ENCODE measurements at regions not wholly inside any gene's neighbourhood (a gene's known extent, or its start where the extent isn't known, plus 50 kb on each side); places are given as distances from the start of the nearest gene placed in this dataset.

DNA sequence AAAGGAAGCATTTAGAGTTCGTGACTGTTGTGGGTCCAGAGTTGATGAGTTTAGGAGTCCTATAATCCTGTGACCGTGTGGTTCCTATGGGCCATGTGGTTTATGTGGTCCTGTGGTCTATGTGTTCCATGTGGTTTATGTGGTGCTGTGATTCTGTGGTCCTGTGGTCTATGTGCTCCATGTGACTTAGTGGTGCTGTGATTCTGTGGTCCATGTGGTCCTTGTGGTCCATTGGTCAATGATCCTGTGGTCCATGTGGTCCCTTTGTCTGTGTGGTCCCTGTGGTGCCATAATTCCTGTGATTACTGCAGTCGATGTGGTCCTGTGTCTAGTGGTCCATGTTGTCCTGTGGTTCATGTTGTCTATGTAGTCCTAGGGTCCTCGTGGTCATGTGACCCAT, 167.3 kb downstream of the TMEM18 start:
- no peak for DNase-seq (ENCODE audit: low read depth)

DNA sequence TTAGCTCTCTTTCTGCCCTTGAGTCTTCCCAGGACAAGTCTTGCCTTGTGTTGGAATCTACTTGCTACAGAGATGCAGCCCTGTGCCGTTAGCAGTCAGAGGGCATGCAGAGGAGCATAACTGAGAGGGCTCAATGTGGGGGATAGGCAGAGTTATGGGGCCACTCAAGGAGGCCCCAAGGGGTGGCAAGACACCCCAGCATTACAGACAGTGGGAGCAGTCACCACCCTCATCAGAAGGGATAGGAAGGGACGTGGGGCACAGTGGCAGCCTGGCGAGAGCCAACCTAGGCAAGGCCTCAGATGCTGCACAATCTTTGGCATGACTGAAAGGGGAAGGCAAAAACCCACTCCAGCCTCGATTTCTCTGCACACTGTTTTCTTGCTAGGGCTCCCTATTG, 169.1 kb downstream of the TMEM18 start:
- DNase-seq (ENCODE audit: low read depth), result no peak

DNA sequence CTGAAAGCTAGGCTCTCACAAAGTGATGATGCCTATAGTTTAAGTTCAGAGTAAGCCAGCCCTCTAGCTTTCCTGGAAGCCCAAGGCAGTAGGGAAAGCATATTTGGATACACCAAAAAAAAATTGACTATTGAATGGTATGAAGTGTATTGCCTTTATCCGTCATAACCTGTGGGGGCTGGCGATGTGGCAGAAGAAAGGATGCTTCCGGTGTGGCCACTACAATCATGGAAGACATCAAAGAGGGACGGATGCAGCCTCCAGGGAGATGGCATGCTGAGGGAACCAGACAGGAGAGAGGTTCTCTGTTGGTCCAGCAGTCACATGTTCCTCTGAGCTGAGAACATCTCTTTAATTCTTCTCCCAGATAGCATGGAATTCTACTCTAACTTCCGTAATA, 170.3 kb downstream of the TMEM18 start:
- DNase-seq (ENCODE audit: low read depth), result no peak

DNA sequence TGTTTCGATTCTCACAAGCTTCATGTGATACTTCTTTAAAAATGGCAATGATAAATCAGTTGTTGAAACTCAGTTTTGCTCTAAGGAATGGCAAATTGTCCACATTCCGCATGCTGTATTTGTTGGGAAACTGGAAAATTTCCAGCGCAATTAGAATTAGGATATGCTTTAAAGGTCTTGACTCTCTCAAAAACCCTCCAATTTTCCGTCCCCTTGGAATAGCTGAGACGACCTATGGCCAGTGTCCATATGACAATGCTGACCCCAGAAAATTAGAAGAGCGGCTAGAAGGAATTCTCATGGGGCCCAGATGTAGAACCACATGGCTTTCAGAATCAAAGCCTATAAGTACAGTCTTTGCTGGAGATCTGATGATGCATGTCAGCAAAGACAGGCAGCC, 170.8 kb downstream of the TMEM18 start:
- DNase-seq (ENCODE audit: low read depth), result no peak

DNA sequence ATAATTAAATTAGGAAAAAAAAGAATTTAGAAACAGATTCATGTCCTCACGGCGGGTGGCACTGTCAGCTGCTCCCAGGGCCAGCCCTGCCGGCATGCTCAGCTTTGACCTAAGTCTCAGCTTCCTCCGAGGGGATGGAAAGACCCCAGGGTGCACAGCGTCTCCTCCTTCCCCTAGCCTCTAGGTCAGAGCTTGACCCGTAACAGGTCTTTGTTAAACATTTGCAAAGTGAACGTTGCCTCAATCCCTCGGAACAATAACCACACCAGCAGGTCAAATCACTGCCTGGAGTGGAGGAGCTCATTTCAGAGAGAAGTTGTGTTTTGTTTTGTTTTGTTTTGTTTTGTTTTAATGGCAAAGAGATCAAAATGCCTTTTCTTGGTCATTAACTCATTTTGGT, 171.3 kb downstream of the TMEM18 start:
- DNase-seq (ENCODE audit: low read depth), result no peak

DNA sequence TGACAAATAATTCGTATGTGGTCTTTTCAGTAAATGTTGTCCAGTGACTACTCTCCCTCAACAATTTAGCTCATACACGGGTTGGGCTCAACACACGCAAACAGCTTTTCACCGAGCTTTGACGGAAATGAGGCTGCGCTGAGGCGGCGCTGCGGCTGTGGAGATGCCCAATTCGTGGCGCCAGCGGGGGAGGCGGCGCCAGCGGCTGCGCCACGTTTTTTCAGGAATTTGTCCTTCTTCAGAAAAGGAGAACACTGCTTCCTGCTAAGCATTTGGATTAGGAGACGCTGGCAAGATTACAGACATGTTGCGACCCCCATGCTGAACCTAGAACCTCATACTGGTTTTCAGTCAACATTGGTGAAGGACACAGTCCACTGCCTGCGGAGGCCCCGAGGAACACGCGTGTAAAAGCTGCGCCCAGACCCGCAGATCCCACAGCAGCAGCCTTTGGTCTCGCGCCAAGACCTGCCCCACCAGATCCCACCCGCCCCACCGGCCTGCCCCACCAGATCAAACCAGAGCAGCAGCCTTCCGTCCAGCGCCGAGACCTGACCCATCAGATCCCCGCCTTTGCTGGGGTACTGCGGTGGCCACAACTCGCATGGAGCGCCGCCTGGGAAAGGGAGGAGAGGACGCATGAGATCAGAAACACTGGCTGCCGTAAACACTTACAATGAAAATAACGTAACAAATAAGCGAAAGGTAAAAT, 173.8 kb downstream of the TMEM18 start:
- no peak for DNase-seq (ENCODE audit: low read depth)

DNA sequence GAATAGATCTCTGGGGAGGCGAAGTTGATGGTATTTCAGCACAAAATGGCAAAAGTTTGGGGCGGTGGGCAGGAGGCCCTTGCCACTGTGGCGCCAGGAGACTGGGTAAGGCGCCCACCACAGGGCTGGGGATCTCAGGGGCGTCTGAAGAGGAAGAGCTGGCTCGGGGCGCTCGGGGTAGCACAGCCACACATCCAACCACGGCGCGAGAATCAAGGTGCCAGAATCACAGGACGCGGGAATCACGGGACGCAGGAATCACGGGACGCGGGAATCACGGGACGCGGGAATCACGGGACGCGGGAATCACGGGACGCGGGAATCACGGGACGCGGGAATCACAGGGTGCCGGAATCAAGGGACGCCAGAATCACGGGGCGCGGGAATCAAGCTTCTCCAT, 174.4 kb downstream of the TMEM18 start:
- DNase-seq (ENCODE audit: low read depth), result no peak

DNA sequence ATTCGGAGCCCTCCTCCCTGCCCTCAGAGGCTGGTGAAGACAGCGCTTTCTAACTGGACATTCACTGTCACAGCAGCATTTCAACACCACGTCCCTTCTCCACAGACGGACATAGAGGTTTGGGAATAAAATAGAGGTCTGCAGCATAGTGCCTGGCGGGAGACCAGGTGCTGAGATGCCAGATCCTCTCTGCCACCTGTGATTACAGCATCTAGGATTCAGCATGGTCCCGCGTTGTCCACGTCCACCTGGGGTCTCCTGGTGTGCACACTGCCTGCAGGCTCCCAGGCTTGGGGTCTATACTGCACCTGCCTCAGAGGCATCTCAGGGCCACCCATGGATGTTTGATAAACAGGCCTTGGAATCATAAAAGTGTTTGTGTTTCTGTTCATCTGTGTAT, 175.5 kb downstream of the TMEM18 start:
- no peak for DNase-seq (ENCODE audit: low read depth)

DNA sequence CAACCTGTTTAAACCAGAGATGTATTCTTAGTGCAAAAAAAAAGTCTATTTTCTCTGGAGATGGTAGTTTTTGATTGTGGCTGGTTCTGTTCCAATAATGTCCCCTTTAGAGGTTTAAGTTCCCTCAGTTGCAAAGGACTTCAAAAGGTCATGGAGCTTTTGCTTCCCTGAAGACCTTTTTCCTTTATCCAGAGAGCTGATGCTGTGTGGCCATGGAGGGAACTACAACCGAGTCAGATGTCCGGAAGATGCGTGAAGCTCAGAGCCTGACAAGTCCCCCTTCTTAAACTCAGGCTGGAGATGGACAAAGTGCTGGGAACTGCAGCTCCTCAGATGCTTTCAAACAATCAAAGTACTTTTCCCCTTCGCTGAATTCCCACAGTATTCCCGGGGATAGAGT, 176.1 kb downstream of the TMEM18 start:
- no peak for DNase-seq (ENCODE audit: low read depth)

DNA sequence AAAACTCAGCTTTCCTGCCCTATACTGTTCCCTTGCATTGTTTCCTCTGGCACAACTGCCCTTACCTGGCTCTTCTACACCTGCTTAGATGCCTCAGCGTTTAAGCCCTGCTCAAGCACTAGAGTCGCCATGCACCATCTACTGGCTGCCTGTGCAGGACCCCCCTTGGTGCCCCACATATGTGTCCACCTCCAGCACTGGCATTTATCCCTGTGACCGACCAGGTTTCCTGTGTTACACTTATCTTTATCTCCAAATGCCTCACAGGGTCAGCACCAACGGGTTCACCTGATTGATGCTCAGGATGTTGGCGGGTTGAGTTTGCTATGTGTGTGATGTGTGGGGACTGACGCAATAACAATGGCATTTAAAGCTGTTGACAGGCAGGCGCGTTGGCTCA, 177.5 kb downstream of the TMEM18 start:
- DNase-seq (ENCODE audit: low read depth), result no peak

DNA sequence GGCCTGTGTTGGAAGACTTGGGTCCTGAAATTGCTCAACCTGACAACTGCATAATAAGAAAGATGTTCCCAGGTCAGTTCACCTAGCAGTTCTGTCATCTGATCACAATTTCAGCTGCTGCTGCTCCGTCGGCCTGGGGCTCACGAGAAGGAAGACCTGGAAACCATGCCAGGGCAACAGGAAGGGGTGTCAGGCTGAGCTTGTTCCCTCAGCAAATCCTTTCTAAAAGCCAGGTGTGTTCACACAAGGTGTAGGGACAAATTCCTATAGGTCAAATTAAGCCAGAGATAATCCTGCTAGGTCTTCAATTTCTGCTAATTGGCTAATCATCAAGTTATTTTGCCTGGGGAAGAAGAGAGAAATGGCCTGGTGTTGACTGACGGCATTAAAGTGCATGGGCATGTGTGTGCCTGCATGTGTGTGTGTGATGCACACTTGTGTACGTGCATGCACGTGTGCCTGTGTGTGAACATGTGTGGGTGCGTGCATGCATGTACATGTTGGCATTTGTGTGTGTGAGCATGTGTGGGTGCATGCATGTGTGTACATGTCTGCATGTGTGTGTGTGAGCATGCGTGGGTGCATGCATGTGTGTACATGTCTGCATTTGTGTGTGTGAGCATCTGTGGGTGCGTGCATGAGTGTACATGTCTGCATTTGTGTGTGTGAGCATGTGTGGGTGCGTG, 178.6 kb downstream of the TMEM18 start:
- no peak for DNase-seq (ENCODE audit: low read depth)

DNA sequence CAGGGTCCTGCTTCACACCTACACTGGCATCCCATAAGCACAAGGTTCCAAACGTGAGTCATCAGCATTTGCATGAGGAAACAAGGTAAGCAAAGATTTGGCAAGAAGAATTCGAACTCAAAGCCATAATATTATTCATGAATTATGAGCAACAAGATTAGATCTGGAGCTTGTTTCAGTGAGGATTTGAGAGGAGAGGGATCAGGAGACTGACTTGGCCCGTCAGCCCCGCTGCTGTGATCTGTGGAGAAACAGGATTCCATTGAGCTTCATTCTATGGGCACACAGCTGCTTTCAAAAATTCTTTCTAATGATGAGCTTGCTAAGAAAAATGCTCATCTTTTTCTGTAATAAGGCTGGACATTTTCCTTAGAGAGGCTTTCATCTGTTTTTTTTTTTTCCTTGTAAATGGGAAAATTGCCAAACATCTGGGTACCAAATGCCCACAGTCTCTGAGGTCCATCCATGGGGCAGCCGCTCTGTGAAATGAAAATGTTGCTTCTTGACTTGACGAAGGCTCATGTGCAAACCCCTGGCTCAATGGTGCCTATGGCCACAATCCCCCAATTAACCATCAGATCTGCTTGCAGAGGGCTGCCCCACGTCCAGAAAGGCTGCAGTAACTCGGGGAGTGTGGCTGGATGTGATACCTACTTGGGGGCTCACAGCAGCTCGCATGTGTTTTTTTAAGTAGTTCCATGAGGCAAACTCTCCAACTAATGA, 179.3 kb downstream of the TMEM18 start:
- DNase-seq (ENCODE audit: low read depth), result no peak

DNA sequence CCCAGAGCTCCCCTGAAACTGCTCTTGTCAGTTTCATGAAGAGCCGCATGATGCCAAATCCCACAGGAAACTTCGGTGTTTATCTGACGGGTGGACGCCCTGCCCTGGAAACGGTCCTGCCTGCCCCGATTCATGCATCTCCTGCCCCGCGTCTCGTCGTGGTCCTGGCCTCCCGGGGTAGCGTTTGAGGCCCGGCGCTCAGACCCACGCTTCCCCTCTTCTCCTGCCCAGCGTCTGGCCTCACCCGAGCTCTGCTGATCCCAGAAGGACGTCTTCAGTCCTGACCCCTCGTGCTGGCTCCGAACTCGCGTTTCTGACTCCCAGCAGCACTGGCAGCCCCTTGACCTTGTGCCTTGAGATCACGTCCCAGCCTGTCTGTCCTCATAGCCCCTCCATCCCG, 180.5 kb downstream of the TMEM18 start:
- no peak for DNase-seq (ENCODE audit: low read depth)

DNA sequence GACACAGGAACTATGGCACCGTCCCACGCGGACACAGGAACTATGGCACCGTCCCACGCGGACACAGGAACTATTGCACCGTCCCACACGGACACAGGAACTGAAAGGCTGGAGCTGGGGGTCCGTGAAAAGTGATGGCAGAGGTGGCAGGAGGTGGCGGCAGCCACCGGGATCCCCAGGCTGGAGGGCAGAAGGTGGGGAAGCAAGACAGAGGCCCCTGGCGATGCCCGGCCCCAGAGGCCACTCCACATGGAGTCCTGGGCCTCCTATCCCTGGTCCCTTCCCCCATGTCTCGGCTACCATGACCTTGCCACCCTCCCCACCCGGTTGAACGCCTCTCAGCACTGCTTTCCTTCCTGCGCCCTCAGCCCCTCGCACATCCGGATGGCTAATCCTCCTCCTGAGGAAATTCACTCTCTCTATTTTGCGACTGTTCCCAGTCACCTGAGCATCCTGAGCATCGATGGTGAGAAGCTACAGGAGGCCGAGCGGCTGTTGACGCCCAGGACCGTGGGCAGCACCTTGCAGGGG, 181.4 kb downstream of the TMEM18 start:
- no peak for DNase-seq (ENCODE audit: low read depth)

DNA sequence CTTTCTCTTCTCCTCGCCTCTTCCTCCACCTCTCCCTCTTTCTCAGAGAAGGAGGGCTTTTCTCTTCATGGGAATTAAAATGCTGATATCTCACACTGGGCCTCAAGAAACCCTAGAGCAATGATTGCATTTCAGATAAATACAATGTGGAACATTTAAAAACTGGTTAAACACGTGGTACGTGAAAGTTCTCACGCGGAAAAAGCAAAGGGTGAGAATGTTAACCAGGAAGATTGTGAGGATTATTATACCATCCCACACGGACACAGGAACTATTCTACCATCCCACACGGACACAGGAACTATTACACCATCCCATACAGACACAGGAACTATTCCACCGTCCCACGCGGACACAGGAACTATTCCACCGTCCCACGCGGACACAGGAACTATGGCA, 182.4 kb downstream of the TMEM18 start:
- no peak for DNase-seq (ENCODE audit: low read depth)

DNA sequence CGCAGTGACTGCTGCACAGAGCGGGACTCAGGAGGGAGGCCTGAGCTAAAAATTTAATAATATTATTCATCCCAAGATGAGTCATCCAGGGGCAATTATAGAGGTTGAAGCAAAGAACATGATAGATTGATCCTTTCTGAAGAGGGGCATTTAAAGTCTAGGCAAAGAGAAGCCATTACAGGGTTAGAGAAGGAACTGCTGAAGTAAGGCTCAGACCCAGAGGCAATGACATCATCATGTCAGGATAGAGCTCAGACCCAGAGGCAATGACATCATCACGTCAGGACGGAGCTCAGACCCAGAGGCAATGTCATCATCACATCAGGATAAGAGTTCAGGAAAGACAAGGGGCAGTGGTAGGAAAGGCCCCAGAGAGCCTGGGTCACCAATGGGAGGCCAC, 184.0 kb downstream of the TMEM18 start:
- no peak for DNase-seq (ENCODE audit: low read depth)

DNA sequence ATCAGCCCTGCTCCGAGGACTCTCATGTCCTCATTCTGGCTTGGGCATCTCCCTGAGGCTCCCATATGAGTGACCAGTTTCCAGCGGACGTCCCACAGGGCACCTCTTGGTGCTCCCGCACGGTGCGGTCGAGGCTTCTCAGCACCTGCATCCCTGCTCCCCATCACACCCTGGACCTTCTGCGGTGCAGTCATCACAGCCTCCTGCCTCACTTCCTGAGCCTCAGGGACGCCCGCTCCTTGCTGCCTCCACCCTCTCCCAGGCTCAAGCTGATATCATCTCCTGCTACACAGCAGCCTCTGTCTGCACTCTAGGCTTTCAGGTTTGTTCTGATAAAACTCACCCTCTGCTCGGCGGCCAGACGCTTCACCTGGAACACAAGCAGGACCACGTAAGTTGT, 185.0 kb downstream of the TMEM18 start:
- no peak for DNase-seq (ENCODE audit: low read depth)

DNA sequence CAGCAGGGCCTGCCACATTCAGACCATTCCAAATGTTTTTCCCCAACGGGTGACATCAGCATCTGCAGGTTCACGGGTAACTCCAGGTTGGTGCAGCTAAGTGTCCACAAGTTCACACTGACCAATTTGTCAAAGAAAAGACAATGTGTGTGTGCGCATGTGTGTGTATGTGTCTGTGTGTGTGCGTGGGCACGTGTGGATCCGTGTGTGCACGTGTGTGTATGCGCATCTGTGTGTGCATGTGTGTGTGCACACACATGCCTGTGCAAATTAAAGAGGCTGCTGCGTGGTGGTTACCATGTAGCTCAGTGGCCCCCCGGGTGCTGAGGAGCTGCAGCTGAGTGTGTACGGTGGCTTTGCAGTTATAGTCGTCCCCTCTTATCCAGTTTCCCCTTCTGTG, 187.4 kb downstream of the TMEM18 start:
- no peak for DNase-seq (ENCODE audit: low read depth)

DNA sequence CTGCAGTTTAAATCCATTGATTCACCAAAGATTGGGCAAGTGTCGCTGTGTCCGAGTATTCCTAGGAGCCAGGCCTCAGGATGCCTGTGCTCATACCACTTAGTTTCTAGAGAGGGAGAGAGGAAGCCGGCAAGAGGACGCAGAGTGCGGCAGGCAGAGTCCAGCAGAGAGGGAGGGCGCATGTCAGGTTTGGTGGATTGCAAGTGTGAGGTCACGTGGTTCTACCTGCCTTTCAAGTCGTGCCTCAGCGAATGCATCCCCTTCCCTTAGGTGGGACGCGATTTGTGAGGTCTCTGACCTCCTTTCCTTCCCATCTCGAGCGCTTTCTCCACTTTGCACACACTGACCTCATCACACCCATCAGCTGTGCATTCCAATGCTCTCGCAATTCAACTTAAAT, 188.1 kb downstream of the TMEM18 start:
- DNase-seq (ENCODE audit: low read depth), result no peak

DNA sequence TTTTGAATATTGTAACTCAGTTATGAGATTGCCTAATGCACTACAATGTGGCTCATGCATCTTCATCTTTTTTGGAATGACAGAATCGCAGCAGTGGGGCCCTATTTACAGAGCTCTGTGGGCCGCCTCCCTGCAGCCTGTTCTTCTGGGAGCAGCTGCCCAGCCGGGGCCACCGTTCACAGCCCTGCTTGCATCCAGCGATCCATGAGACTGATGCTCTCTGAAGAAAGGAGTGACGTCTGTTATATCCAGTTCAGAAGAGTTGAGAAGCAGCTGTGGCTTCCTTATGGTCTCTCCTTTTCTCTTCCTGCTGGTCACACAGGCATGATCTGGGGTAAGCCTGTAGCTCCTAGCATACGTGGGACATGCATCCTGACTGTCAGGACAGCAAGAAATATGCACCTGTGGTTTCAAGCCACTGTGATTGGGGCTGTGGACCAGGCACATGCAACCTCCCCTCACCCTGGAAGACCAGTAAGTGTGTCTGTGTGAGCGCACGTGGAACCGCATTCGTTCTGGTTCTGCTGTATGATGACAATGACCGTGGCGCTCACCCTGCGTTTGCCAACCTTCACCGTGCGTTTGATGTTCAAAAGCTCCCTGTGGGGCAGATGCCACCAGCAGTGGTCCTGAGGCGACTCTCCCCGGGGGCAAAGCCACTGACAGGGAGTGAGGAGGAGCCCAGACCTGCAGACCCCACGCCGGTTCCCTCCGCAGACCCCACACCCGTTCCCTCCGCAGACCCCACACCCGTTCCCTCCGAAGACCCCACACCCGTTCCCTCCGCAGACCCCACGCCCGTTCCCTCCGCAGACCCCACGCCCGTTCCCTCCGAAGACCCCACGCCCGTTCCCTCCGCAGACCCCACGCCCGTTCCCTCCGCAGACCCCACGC, 189.8 kb downstream of the TMEM18 start:
- no peak for DNase-seq (ENCODE audit: low read depth)

DNA sequence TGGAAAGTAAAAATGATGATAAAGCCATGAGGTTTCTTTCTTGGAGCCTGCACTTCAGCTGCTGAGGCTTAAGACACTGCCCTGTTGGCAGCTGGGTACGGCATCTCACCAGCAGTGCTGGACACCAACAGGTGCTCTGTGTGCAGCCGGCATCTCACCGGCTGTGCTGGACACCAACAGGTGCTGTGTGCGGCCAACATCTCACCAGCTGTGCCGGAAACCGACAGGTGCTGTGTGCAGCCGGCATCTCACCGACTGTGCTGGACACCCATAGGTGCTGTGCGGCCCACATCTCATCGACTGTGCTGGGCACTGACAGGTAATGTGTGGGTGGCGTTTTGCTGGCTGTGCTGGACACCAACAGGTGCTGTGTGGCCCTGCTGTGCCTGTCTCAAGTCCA, 190.8 kb downstream of the TMEM18 start:
- DNase-seq (ENCODE audit: low read depth), result no peak

DNA sequence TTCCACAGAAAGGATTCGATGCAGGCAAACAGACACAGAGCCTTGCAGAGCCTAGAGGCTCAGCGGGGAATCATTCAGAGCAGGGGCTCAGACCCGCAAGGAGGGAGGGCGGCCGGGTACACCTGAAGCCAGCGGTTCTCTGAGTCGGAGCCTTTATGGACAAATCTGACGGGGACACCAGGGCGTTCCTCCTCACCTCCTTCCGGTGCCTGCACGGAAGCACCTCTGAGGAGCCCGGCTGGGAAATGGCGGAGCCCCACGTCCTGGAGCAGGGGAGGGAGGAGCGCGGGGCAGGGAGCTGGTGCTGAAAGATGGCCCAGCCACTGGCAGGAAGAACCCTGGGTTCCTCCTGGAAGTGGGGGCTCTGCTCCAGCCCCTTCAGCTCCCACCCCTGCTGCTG, 193.5 kb upstream of the ALKAL2 start:
- DNase-seq (ENCODE audit: low read depth), result no peak
